RWPE2 (cell line): ENCODE measurements at regions not wholly inside any gene's neighbourhood (a gene's known extent, or its start where the extent isn't known, plus 50 kb on each side); places are given as distances from the start of the nearest gene placed in this dataset.
"Not testable (repeated sequence)": the region's sequence is repeated elsewhere in the genome, so short reads cannot be mapped to it uniquely, and the experiment has no call there.

Experiments
- ATAC-seq: fragments of 200-7000 bp; cut with Tn5 transposase; 3 replicates; pipeline ENCODE4 v1.9.1; 2021; ENCODE audit warnings: low read depth
- DNase-seq: peaks from one replicate; pipeline ENCODE4 v3.0.0-alpha.2; 2020; ENCODE audit warnings: low spot score
- H3K27ac ChIP-seq: fragments of 450-650 bp; 2 replicates; pipeline ENCODE4 v1.5.1; 2017; ENCODE audit warnings: mild to moderate bottlenecking; ENCODE audit not compliant: poor library complexity, severe bottlenecking
- H3K27me3 ChIP-seq: fragments of 250-450 bp; sonication (Bioruptor Pico); 2 replicates; pipeline ENCODE4 v1.5.1; 2021; ENCODE audit warnings: mild to moderate bottlenecking, moderate library complexity; ENCODE audit not compliant: insufficient read depth, poor library complexity, severe bottlenecking
- H3K36me3 ChIP-seq: fragments of 250-450 bp; sonication (Bioruptor Pico); 2 replicates; pipeline ENCODE4 v1.5.1; 2020; ENCODE audit warnings: low read depth, mild to moderate bottlenecking, moderate library complexity
- H3K4me1 ChIP-seq: fragments of 250-450 bp; sonication (Bioruptor Pico); 2 replicates; pipeline ENCODE4 v1.5.1; 2021; ENCODE audit warnings: mild to moderate bottlenecking, moderate library complexity; ENCODE audit not compliant: insufficient read depth, poor library complexity, severe bottlenecking
- H3K4me3 ChIP-seq: fragments of 250-450 bp; sonication (Bioruptor Pico); 2 replicates; pipeline ENCODE4 v1.5.1; 2021; ENCODE audit warnings: mild to moderate bottlenecking, moderate library complexity; ENCODE audit not compliant: severe bottlenecking
- H3K9me3 ChIP-seq: fragments of 250-450 bp; sonication (Bioruptor Pico); 2 replicates; pipeline ENCODE4 v1.5.1; 2021; ENCODE audit warnings: mild to moderate bottlenecking, moderate library complexity; ENCODE audit not compliant: severe bottlenecking
- CTCF ChIP-seq: fragments of 450-650 bp; IDR thresholded peaks from one replicate; pipeline ENCODE4 v1.5.1; 2017; ENCODE audit warnings: mild to moderate bottlenecking, moderate library complexity; ENCODE audit not compliant: poor library complexity, severe bottlenecking

- H3K27me3 ChIP-seq, result peaks cover 5% of the 10 kb centered on the region
- DNase-seq, result no peak
- H3K36me3 ChIP-seq, result no peaks in the 10 kb centered on the region
- H3K9me3 ChIP-seq, result no peaks in the 10 kb centered on the region
- no peak overlapping the region for H3K4me3 ChIP-seq
- H3K27ac ChIP-seq, result no peak overlapping the region
- H3K4me1 ChIP-seq, result no peaks in the 10 kb centered on the region
- no peak for ATAC-seq
- TF ChIP-seq CTCF, result no peak
Observed at GRCh38 chr10:120034236-120034635, 141.7 kb downstream of the SEC23IP start.

GRCh38 chr10:120039046-120039445 is 146.5 kb downstream of the SEC23IP start:
- Histone ChIP-seq H3K4me3 (no peak overlapping the region), H3K27me3 (no peaks in the 10 kb centered on the region), H3K27ac (no peak overlapping the region), H3K36me3 (no peaks in the 10 kb centered on the region), H3K4me1 (no peaks in the 10 kb centered on the region), H3K9me3 (no peaks in the 10 kb centered on the region)
- no peak for TF ChIP-seq CTCF
- DNase-seq (no peak), ATAC-seq (no peak)

GRCh38 chr10:120039826-120040225 is 147.3 kb downstream of the SEC23IP start:
- Histone ChIP-seq H3K9me3 (no peaks in the 10 kb centered on the region), H3K4me1 (no peaks in the 10 kb centered on the region), H3K27me3 (no peaks in the 10 kb centered on the region), H3K36me3 (no peaks in the 10 kb centered on the region), H3K27ac (no peak overlapping the region), H3K4me3 (no peak overlapping the region)
- no peak for DNase-seq
- no peak for TF ChIP-seq CTCF
- ATAC-seq, result no peak

GRCh38 chr10:120041807-120042559 is 149.5 kb downstream of the SEC23IP start:
- DNase-seq (no peak), ATAC-seq (no peak)
- Histone ChIP-seq H3K9me3 (no peaks in the 10 kb centered on the region), H3K36me3 (no peaks in the 10 kb centered on the region), H3K4me1 (no peaks in the 10 kb centered on the region), H3K27me3 (no peaks in the 10 kb centered on the region), H3K27ac (no peak overlapping the region), H3K4me3 (no peak overlapping the region)
- TF ChIP-seq CTCF, result no peak

- Histone ChIP-seq H3K27me3 (no peaks in the 10 kb centered on the region), H3K36me3 (no peaks in the 10 kb centered on the region), H3K4me1 (no peaks in the 10 kb centered on the region), H3K9me3 (no peaks in the 10 kb centered on the region), H3K4me3 (no peak overlapping the region), H3K27ac (no peak overlapping the region)
- TF ChIP-seq CTCF, result no peak
- ATAC-seq (no peak), DNase-seq (no peak)
Observed at GRCh38 chr10:120042705-120043104, 150.2 kb downstream of the SEC23IP start.

- DNase-seq, H3K4me1 ChIP-seq, ATAC-seq, H3K27ac ChIP-seq, H3K4me3 ChIP-seq, H3K9me3 ChIP-seq, H3K36me3 ChIP-seq, H3K27me3 ChIP-seq: not testable (repeated sequence)
Observed at GRCh38 chr10:120047373-120047772, 154.8 kb downstream of the SEC23IP start.
